Ovary (tissue), 3 donors: ENCODE measurements at regions not wholly inside any gene's neighbourhood (a gene's known extent, or its start where the extent isn't known, plus 50 kb on each side); places are given as distances from the start of the nearest gene placed in this dataset.

Experiments used
- CTCF ChIP-seq, 3 donors: fragments of 450-650 bp in 2 of 3; fragments of 200-600 bp in 1 of 3; IDR thresholded peaks; one replicate each; pipeline versions ENCODE4 v1.5.1 to v1.8.0; 2016 to 2022; ENCODE audit warnings: antibody characterized with exemption in 3 of 3, mild to moderate bottlenecking in 1 of 3
- EP300 ChIP-seq: sonication (generic); formaldehyde crosslinking; IDR thresholded peaks from one replicate; pipeline ENCODE4 v1.6.1; 2017; ENCODE audit warnings: antibody characterized with exemption
- donor health status: DM: no; HTN: no; CAD: no.

GRCh38 chr6:19731282-19731681 lies 105.9 kb upstream of the ID4 start:
- no peak for TF ChIP-seq EP300
- TF ChIP-seq CTCF (IDR thresholded peaks at IDR 0.05): no peak
